Activated CD8-positive, alpha-beta T cell treated with anti-CD3 and anti-CD28 coated beads, Interleukin-2, amount 10 ng/mL, durations not matched to agents 7 days and 5 days (primary cell): ENCODE measurements at regions not wholly inside any gene's neighbourhood (a gene's known extent, or its start where the extent isn't known, plus 50 kb on each side); places are given as distances from the start of the nearest gene placed in this dataset.

ENCODE experiments used
- ATAC-seq: fragments of 150-1000 bp; cut with Tn5 transposase; one replicate; pipeline ENCODE4 v1.10.0; 2021; ENCODE audit warnings: moderate library complexity
- CTCF ChIA-PET: fragments of 350-600 bp; sonication (Branson Sonifier 250); formaldehyde crosslinking; loops from one replicate; lab custom pipeline; 2021; ENCODE audit warnings: antibody characterized with exemption; lab: Charles Lee
- POLR2A ChIA-PET: fragments of 350-600 bp; sonication (Branson Sonifier 250); formaldehyde crosslinking; loops from one replicate; lab custom pipeline; 2021; ENCODE audit warnings: antibody characterized with exemption; lab: Charles Lee
- DNase-seq: peaks from one replicate; pipeline ENCODE4 v3.0.0-alpha.2; 2020
- H3K27ac Mint-ChIP-seq: one replicate; pipeline ENCODE4 v1.8.0; 2021; ENCODE audit warnings: mild to moderate bottlenecking, mixed read lengths
- H3K27me3 Mint-ChIP-seq: one replicate; pipeline ENCODE4 v1.8.0; 2021; ENCODE audit warnings: low read depth, mixed read lengths
- H3K36me3 Mint-ChIP-seq: one replicate; pipeline ENCODE4 v1.8.0; 2021; ENCODE audit warnings: low read depth, mixed read lengths
- H3K4me1 Mint-ChIP-seq: one replicate; pipeline ENCODE4 v1.8.0; 2021; ENCODE audit warnings: low read depth, mixed read lengths
- H3K4me3 Mint-ChIP-seq: one replicate; pipeline ENCODE4 v1.8.0; 2021; ENCODE audit warnings: mild to moderate bottlenecking, mixed read lengths
- H3K9me3 Mint-ChIP-seq: one replicate; pipeline ENCODE4 v1.8.0; 2022; ENCODE audit warnings: mixed read lengths; ENCODE audit not compliant: insufficient read depth

GRCh38 chr15:87293031-87293430 is 963.5 kb downstream of the NTRK3 start:
- Mint-ChIP-seq H3K4me3 (no peak overlapping the region), H3K36me3 (no peaks in the 10 kb centered on the region), H3K27me3 (no peaks in the 10 kb centered on the region), H3K27ac (no peak overlapping the region), H3K4me1 (no peaks in the 10 kb centered on the region), H3K9me3 (no peaks in the 10 kb centered on the region)
- POLR2A ChIA-PET, result no interaction called here
- CTCF ChIA-PET, result no interaction called here
- no peak for ATAC-seq
- no peak for DNase-seq

DNA sequence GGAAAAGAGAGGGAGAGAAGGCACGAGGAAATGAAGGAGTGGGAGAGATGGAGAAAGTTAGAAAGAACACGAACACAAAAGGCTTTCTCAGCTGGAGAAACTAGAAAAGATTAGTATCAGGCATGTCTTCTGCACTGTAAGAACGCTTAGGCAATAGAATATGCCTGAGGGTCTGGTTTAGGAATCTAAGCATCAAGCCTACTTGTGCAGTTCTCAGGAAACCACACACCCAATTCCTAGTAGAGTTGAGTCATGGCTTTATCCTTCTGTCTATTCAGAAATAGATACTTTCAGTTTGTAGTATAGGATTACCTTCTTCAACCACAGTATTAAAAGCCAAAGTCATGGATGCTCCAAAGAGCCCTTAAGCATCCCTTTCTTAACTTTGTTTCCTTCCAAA is 969.4 kb downstream of the NTRK3 start:
- Mint-ChIP-seq H3K4me1 (no peaks in the 10 kb centered on the region), H3K36me3 (no peaks in the 10 kb centered on the region)
- POLR2A ChIA-PET, result no interaction called here

DNA sequence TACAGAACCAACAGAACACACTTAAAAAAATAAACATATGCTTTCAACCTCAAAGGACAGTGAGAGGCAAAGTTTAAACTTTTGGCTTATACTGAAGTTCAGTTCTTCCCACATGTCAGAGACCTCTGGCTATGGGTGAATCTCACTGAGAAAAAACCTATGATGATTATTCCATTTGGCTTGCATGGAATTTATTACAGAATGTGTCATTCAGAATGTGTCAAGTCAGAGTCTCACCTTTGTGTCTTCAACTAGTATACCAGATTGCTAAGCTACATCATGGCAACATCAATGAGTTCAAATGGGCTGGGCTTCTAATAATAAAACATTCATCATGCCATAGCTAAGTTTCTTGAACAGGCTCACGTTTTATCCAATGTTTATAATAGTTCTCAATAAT is 987.0 kb downstream of the NTRK3 start:
- H3K4me3 Mint-ChIP-seq, result no peak overlapping the region
- CTCF ChIA-PET, result no interaction called here
- DNase-seq, result no peak
- H3K9me3 Mint-ChIP-seq, result peaks cover 4% of the 10 kb centered on the region
- no peaks in the 10 kb centered on the region for H3K4me1 Mint-ChIP-seq
- no peak overlapping the region for H3K27ac Mint-ChIP-seq
- POLR2A ChIA-PET, result no interaction called here
- H3K27me3 Mint-ChIP-seq, result no peaks in the 10 kb centered on the region
- H3K36me3 Mint-ChIP-seq, result no peaks in the 10 kb centered on the region
- ATAC-seq, result no peak

More for the DNA sequence above, 969.4 kb downstream of the NTRK3 start:
- no peak for ATAC-seq
- H3K27me3 Mint-ChIP-seq, result no peaks in the 10 kb centered on the region
- H3K27ac Mint-ChIP-seq, result no peak overlapping the region
- peaks cover 19% of the 10 kb centered on the region for H3K9me3 Mint-ChIP-seq
- CTCF ChIA-PET, result no interaction called here
- H3K4me3 Mint-ChIP-seq, result no peak overlapping the region
- DNase-seq, result no peak

- H3K9me3 Mint-ChIP-seq, result peaks cover 4% of the 10 kb centered on the region
- DNase-seq, result no peak
- H3K27me3 Mint-ChIP-seq, result no peaks in the 10 kb centered on the region
- H3K36me3 Mint-ChIP-seq, result no peaks in the 10 kb centered on the region
- no peak for ATAC-seq
- no peaks in the 10 kb centered on the region for H3K4me1 Mint-ChIP-seq
- POLR2A ChIA-PET, result no interaction called here
- CTCF ChIA-PET, result no interaction called here
- H3K4me3 Mint-ChIP-seq, result no peak overlapping the region
- no peak overlapping the region for H3K27ac Mint-ChIP-seq
Observed at GRCh38 chr15:87268675-87269074, 987.9 kb downstream of the NTRK3 start.

DNA sequence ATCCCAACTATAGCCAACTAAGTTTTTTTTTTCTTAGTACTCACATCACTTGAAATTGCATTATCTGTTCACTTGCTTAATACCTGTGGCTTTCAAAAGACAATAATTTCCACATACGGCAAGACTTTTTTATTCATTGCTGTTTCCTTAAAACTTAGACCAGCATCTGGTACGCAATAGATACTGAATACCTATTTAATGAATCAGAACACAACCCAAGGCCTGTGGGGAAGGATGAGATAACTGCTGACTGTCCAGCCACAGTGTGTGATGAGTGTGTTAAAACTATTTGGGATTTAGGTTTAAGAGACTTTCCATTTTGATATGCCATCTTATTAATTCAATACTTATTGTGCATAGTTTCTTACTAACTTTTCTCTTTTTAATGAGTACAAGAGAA is 988.7 kb downstream of the NTRK3 start:
- no peak for DNase-seq
- no peak overlapping the region for H3K4me3 Mint-ChIP-seq
- ATAC-seq, result no peak
- H3K36me3 Mint-ChIP-seq, result no peaks in the 10 kb centered on the region
- H3K27ac Mint-ChIP-seq, result no peak overlapping the region
- H3K27me3 Mint-ChIP-seq, result no peaks in the 10 kb centered on the region
- peaks cover 7% of the 10 kb centered on the region for H3K9me3 Mint-ChIP-seq
- ChIA-PET POLR2A (no interaction called here), CTCF (no interaction called here)
- H3K4me1 Mint-ChIP-seq, result no peaks in the 10 kb centered on the region

GRCh38 chr15:87263871-87264270 is 992.7 kb downstream of the NTRK3 start:
- CTCF ChIA-PET, result no interaction called here
- Mint-ChIP-seq H3K4me1 (no peaks in the 10 kb centered on the region), H3K27ac (no peak overlapping the region), H3K27me3 (no peaks in the 10 kb centered on the region), H3K4me3 (no peak overlapping the region), H3K9me3 (peaks cover 5% of the 10 kb centered on the region), H3K36me3 (no peaks in the 10 kb centered on the region)
- ATAC-seq (no peak), DNase-seq (no peak)
- POLR2A ChIA-PET, result no interaction called here

DNA sequence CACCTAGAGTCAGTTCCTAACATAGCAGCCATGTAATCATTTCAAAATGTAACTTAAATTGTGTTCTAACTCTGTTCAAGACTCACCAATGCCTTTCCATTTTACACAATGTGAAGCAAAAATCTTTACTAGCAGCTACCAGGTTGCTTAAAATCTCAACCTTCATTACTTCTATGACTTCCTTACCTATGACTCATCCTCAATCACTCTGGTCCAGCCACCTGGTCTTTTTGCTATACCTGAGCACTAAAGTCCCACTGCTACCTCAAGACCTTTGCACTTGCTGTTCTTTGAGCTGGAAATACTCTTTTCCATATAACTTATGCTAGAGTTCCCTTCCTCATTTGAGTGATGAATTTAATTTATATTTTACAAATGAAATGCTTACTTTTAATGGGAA is 993.2 kb downstream of the NTRK3 start:
- no peak overlapping the region for H3K27ac Mint-ChIP-seq
- DNase-seq (no peak), ATAC-seq (no peak)
- no peak overlapping the region for H3K4me3 Mint-ChIP-seq
- H3K27me3 Mint-ChIP-seq, result no peaks in the 10 kb centered on the region
- ChIA-PET CTCF (no interaction called here), POLR2A (no interaction called here)
- H3K36me3 Mint-ChIP-seq, result no peaks in the 10 kb centered on the region
- H3K9me3 Mint-ChIP-seq, result peaks cover 5% of the 10 kb centered on the region
- no peaks in the 10 kb centered on the region for H3K4me1 Mint-ChIP-seq

GRCh38 chr15:87245592-87245991 is 1010.9 kb downstream of the NTRK3 start:
- H3K27me3 Mint-ChIP-seq, result no peaks in the 10 kb centered on the region
- no peaks in the 10 kb centered on the region for H3K4me1 Mint-ChIP-seq
- no peaks in the 10 kb centered on the region for H3K36me3 Mint-ChIP-seq
- H3K9me3 Mint-ChIP-seq, result no peaks in the 10 kb centered on the region
- no peak for DNase-seq
- H3K4me3 Mint-ChIP-seq, result no peak overlapping the region
- ChIA-PET POLR2A (no interaction called here), CTCF (no interaction called here)
- H3K27ac Mint-ChIP-seq, result no peak overlapping the region
- ATAC-seq, result no peak

DNA sequence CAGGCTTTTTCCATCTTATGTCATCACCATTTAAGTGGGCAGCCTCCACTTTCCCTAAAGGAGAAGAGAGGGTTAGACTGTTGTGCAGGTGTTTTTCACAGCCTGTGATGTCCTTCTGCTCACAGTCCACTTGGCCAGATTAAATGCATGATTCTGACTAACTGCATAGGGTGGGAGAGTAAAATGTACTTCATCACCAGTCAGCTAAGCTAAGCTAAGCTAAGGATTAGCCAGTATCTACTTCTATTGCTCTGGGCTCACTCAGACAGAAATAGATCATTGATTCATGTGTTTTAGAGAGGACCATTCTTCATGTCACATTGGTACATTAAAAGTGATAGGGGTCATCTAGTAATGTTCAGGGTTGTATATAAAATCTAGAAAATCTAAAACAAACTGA is 1013.1 kb downstream of the NTRK3 start:
- no peaks in the 10 kb centered on the region for H3K27me3 Mint-ChIP-seq
- DNase-seq, result no peak
- no peaks in the 10 kb centered on the region for H3K4me1 Mint-ChIP-seq
- H3K9me3 Mint-ChIP-seq, result no peaks in the 10 kb centered on the region
- H3K27ac Mint-ChIP-seq, result no peak overlapping the region
- ATAC-seq, result no peak
- ChIA-PET CTCF (no interaction called here), POLR2A (no interaction called here)
- no peak overlapping the region for H3K4me3 Mint-ChIP-seq
- H3K36me3 Mint-ChIP-seq, result no peaks in the 10 kb centered on the region

DNA sequence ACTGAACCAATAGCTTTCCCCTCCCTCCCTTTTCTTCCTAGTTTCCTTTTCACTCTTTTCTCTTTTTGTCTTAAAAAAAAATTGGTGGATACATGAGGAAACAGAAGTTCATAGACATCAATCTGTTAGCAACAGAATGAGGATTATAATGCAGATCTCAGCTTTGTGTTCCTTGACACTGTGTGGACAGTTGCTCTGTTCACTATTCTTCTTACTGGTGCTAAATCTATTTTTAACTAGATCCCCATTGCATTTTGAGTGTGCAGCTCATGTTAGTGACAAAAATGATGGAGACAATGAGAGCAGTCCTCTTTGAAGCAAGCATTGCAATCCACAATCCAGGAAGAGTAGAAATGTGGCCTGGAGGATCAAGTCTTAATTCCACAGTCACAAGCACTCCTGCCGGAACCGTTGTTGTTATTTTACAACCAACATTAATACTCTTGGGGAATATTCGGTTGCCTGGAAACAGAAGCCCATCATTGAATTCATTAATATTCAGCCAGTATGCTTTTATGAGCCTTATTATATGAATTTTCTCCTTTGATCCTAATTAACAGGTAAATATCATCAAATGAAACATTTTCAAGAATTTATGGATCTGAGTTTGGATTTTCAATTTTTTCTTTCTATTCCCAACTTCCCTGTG is 1016.8 kb downstream of the NTRK3 start:
- Mint-ChIP-seq H3K9me3 (peaks cover 4% of the 10 kb centered on the region), H3K4me3 (no peak overlapping the region)

GRCh38 chr15:87238451-87239068 is 1018.0 kb downstream of the NTRK3 start:
- Mint-ChIP-seq H3K4me1 (no peaks in the 10 kb centered on the region), H3K4me3 (no peak overlapping the region), H3K27me3 (no peaks in the 10 kb centered on the region), H3K9me3 (peaks cover 4% of the 10 kb centered on the region), H3K27ac (no peak overlapping the region), H3K36me3 (no peaks in the 10 kb centered on the region)
- ChIA-PET POLR2A (no interaction called here), CTCF (no interaction called here)
- DNase-seq, result no peak
- no peak for ATAC-seq

More for the DNA sequence above, 1016.8 kb downstream of the NTRK3 start:
- Mint-ChIP-seq H3K27ac (no peak overlapping the region), H3K36me3 (no peaks in the 10 kb centered on the region), H3K4me1 (no peaks in the 10 kb centered on the region), H3K27me3 (no peaks in the 10 kb centered on the region)
- POLR2A ChIA-PET, result no interaction called here
- no peak for DNase-seq
- ATAC-seq, result no peak
- CTCF ChIA-PET, result no interaction called here

DNA sequence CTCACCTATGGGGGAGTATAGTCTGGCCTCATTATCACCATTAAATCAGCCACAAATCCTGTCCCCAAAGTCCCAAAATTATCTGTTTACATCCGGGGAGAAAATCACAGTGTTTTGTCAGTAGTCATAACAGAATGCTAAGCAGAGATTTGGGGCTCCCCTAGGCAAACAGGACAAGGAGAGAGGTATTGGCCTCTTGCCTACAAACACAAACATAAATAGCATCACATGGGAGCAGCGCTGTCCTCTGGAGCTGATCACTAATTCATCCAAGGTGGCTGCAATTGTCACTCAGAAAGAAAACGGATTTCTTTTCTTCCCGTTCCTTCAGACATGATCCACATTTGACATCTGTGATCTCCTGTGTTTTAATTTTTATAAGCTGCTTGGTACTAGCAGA is 1028.1 kb downstream of the NTRK3 start:
- Mint-ChIP-seq H3K4me1 (no peaks in the 10 kb centered on the region), H3K9me3 (peaks cover 5% of the 10 kb centered on the region), H3K36me3 (no peaks in the 10 kb centered on the region), H3K4me3 (no peak overlapping the region), H3K27me3 (no peaks in the 10 kb centered on the region), H3K27ac (no peak overlapping the region)
- CTCF ChIA-PET, result no interaction called here
- ATAC-seq, result no peak
- no peak for DNase-seq
- POLR2A ChIA-PET, result no interaction called here

DNA sequence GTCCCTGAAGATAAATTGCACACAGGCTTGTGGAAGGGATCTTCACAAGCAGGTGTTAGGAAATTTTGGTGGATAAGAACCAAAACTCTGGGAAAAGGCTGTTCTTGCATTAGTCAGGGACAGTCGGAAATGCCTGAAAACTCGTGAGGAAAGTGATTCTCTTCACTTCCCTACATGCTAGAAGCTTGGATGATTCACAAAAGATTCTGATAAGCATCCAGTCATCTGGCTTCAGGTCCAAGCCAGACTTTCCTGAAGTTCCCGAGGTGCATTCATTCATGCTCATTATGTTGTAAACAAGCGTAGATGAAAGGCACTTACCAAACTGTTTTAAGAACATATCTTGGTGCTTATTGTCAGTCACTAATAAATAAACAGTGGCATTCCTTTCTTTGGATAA is 1028.7 kb downstream of the NTRK3 start:
- Mint-ChIP-seq H3K9me3 (peaks cover 5% of the 10 kb centered on the region), H3K36me3 (no peaks in the 10 kb centered on the region), H3K27ac (no peak overlapping the region), H3K4me3 (no peak overlapping the region), H3K27me3 (no peaks in the 10 kb centered on the region), H3K4me1 (no peaks in the 10 kb centered on the region)
- DNase-seq (no peak), ATAC-seq (no peak)
- POLR2A ChIA-PET, result no interaction called here
- CTCF ChIA-PET, result no interaction called here
